Hepatocyte (in vitro differentiated cells): ENCODE measurements at regions not wholly inside any gene's neighbourhood (a gene's known extent, or its start where the extent isn't known, plus 50 kb on each side); places are given as distances from the start of the nearest gene placed in this dataset.
"Not testable (repeated sequence)": the region's sequence is repeated elsewhere in the genome, so short reads cannot be mapped to it uniquely, and the experiment has no call there.

Source experiments
- CTCF ChIP-seq: fragments of 200-600 bp; sonication (generic); IDR thresholded peaks from 2 replicates; pipeline ENCODE4 v1.5.1; 2016; ENCODE audit warnings: antibody characterized with exemption, mild to moderate bottlenecking; ENCODE audit not compliant: poor library complexity
- EZH2 ChIP-seq: fragments of 200-600 bp; sonication (generic); IDR thresholded peaks from 2 replicates; pipeline ENCODE4 v1.6.1; 2016; ENCODE audit warnings: antibody characterized with exemption, mild to moderate bottlenecking, borderline replicate concordance
- EZH2phosphoT487 ChIP-seq: fragments of 200-600 bp; sonication (generic); IDR thresholded peaks from one replicate; pipeline ENCODE4 v1.6.1; 2018; ENCODE audit warnings: antibody characterized with exemption, mild to moderate bottlenecking, low read depth, moderate library complexity; ENCODE audit not compliant: unreplicated experiment, severe bottlenecking

- TF ChIP-seq CTCF, EZH2, EZH2phosphoT487: not testable (repeated sequence)
Measured at GRCh38 chr21:9812507-9812906, 708.9 kb upstream of the TPTE start.
